Muscle of arm (tissue), 1 donor: ENCODE measurements at regions not wholly inside any gene's neighbourhood (a gene's known extent, or its start where the extent isn't known, plus 50 kb on each side); places are given as distances from the start of the nearest gene placed in this dataset.

Experiments
- DNase-seq: peaks from one replicate; pipeline ENCODE4 v3.0.0-alpha.2; 2013

- DNase-seq: no peak
These were observed 339.3 kb downstream of the MID1IP1 start for GRCh38 chrX:39140581-39140980.

GRCh38 chrX:39144323-39144722 lies 343.1 kb downstream of the MID1IP1 start:
- no peak for DNase-seq

- DNase-seq: no peak
These were observed 343.7 kb downstream of the MID1IP1 start for GRCh38 chrX:39144956-39145355.

GRCh38 chrX:39145859-39146258 lies 344.6 kb downstream of the MID1IP1 start:
- no peak for DNase-seq

- peak; percentile 49 for DNase-seq
These were observed 348.5 kb downstream of the MID1IP1 start for GRCh38 chrX:39149761-39150160.

- no peak for DNase-seq
These were observed 349.0 kb downstream of the MID1IP1 start for GRCh38 chrX:39150220-39150619.

GRCh38 chrX:39150621-39151020 lies 349.4 kb downstream of the MID1IP1 start:
- no peak for DNase-seq

GRCh38 chrX:39152106-39152649 lies 350.9 kb downstream of the MID1IP1 start:
- no peak for DNase-seq

GRCh38 chrX:39156051-39156450 lies 354.8 kb downstream of the MID1IP1 start:
- no peak for DNase-seq

GRCh38 chrX:39157006-39157405 lies 355.7 kb downstream of the MID1IP1 start:
- DNase-seq: no peak

- no peak for DNase-seq
These were observed 356.5 kb downstream of the MID1IP1 start for GRCh38 chrX:39157796-39158195.

- DNase-seq: no peak
These were observed 357.8 kb downstream of the MID1IP1 start for GRCh38 chrX:39158801-39159657.

- DNase-seq: no peak
These were observed 358.8 kb downstream of the MID1IP1 start for GRCh38 chrX:39159921-39160507.

- no peak for DNase-seq
These were observed 360.5 kb downstream of the MID1IP1 start for GRCh38 chrX:39161611-39162255.

- DNase-seq: no peak
These were observed 361.1 kb downstream of the MID1IP1 start for GRCh38 chrX:39162322-39162735.

GRCh38 chrX:39163581-39164126 lies 362.4 kb downstream of the MID1IP1 start:
- DNase-seq: no peak

GRCh38 chrX:39164212-39164611 lies 363.0 kb downstream of the MID1IP1 start:
- no peak for DNase-seq

GRCh38 chrX:39165185-39165584 lies 363.9 kb downstream of the MID1IP1 start:
- DNase-seq: no peak

- no peak for DNase-seq
These were observed 364.5 kb downstream of the MID1IP1 start for GRCh38 chrX:39165773-39166172.

- DNase-seq: no peak
These were observed 366.5 kb downstream of the MID1IP1 start for GRCh38 chrX:39167791-39168190.

- DNase-seq: no peak
These were observed 367.4 kb downstream of the MID1IP1 start for GRCh38 chrX:39168609-39169008.

- DNase-seq: no peak
These were observed 368.7 kb downstream of the MID1IP1 start for GRCh38 chrX:39169976-39170375.
